Sciatic nerve (tissue), 2 donors: ENCODE measurements at regions not wholly inside any gene's neighbourhood (a gene's known extent, or its start where the extent isn't known, plus 50 kb on each side); places are given as distances from the start of the nearest gene placed in this dataset.

Experiments
- ATAC-seq: fragments of 200-7000 bp; cut with Tn5 transposase; one replicate; pipeline ENCODE4 v1.9.1; 2020; ENCODE audit warnings: mild to moderate bottlenecking, moderate library complexity
- DNase-seq: peaks from one replicate; pipeline ENCODE4 v3.0.0-alpha.2; 2020; ENCODE audit warnings: low spot score
- intact Hi-C: fragments of 100-400 bp; cut with DNase I; formaldehyde crosslinking; loops from one replicate; pipeline ENCODE4 v1.14.2; 2022
- donor health status: DM: no; HTN: no; CAD: no.
- donor health status: DM: no; HTN: no; CAD: no.

DNA sequence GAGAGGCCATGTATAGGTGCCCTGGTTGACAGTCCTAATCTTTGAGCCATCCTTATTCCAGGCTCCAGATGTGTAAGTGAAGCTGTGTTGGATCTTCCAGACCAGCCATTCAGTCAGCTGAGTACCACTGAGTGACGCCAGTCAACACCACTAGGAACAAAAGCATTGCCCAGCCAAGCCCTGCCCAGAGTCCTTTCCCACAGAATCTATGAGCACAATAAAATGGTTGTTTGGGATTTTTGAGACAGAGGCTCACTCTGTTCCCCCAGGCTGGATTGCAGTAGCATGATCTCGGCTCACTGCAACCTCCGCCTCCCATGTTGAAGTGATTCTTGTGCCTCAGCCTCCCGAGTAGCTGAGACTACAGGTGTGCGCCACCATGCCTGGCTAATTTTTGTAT, 262.5 kb downstream of the BCOR start:
- DNase-seq (no peak), ATAC-seq (no peak)
- intact Hi-C loops = no loop called here

GRCh38 chrX:39835776-39836175, 262.0 kb downstream of the BCOR start:
- ATAC-seq (no peak), DNase-seq (no peak)
- intact Hi-C loops = no loop called here

GRCh38 chrX:39836802-39837420, 260.8 kb downstream of the BCOR start:
- intact Hi-C loops = no loop called here
- DNase-seq (no peak), ATAC-seq (no peak)

DNA sequence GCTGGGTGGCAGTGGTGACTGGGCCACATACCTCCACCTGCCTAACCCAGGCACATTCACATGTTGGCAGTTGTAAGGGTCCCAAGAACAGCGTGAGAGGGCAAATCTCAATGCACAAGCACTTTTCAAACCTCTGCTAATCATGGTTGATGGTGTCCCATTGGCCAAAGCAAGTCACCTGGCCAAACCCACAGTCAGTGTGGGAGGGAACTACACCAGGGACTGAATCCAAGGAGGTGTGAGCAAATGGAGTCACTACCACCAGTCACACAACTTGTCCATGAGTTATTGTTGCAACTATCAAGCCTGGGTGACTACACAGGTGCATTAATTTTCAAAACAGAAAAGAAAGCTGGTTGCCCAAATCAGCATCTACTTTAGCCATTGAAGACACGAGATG, 260.1 kb downstream of the BCOR start:
- no peak for ATAC-seq
- DNase-seq = no peak
- intact Hi-C loops = no loop called here

GRCh38 chrX:39839371-39839770, 258.4 kb downstream of the BCOR start:
- intact Hi-C loops = no loop called here
- no peak for DNase-seq
- ATAC-seq = no peak

DNA sequence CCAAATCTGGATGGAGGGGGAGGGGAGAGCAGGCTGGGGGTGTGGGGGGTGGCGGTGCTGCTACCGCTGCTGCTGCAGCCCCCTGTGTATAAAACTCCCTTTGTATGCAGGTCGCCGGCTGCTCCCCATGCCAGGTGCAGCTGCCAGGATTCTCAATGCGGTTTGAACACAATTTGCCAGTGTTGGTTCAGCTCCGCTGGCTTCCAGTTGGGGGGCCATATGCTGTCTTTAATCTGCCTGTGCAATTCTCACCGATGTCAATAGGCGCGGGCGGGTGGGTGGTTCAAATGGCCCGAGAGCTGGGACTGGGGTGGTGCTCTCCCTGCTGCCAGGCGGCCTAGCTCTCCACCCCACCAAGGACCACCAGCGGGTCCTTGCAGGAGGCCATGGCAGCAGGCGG, 257.6 kb downstream of the BCOR start:
- DNase-seq = no peak
- no peak for ATAC-seq
- intact Hi-C loops = no loop called here

- ATAC-seq = no peak
- DNase-seq = no peak
- intact Hi-C loops = no loop called here
Measured at GRCh38 chrX:39840581-39841093, 257.1 kb downstream of the BCOR start.

GRCh38 chrX:39841604-39842003, 256.2 kb downstream of the BCOR start:
- intact Hi-C loops = no loop called here
- ATAC-seq (no peak), DNase-seq (no peak)

DNA sequence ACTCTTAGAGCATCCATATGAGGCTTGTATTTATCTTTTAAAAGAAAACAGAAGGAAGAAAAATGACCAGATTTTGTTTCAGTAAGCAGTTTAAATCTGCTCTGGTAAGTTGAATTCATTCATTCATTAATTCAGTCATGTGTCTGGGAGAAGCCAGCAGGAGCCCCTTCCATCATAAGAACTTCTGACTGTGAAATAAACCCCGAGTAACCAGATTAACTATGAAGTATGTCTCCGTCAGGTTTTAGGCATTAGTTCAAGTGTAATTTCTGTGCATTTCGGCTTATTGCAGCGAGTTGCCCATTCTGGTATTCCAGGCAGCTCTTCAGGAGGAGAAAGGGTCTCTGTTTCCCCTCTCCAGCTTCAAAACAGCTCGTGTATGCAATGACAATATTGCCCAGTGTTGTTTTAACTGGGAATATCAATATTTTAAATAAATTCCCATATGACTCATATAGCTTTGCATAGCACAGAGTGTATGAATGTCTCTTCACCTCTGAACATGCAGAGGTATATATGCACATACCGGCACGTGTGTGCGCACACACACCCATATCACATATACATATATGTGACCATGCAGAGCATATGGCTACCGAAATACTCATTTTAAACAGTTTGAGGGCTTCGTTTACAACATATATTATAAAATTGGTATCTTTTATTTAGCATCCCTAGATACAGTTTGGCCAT, 255.3 kb downstream of the BCOR start:
- intact Hi-C loops = no loop called here
- DNase-seq (no peak), ATAC-seq (no peak)

DNA sequence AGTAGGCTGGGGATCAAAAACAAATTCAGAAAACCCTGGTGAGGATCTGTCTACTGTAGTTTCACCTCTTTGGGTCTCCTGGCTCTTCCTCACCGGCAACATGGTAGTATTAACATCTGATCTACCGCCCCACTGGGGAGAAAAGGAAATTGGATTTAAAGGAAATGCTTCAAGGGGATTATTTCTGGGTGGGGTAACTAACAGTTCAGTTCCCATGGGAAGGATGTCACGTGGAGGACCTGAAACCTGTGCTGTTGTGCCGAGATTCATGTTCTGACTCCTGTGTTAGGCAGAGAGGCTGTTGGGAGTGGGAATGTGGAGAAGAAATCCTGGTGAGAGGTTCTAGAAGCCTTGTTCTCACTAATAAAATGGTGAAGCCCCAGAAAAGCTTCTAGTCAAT, 254.4 kb downstream of the BCOR start:
- DNase-seq (no peak), ATAC-seq (no peak)
- intact Hi-C loops = no loop called here

GRCh38 chrX:39845233-39845632, 252.5 kb downstream of the BCOR start:
- intact Hi-C loops = no loop called here
- ATAC-seq (no peak), DNase-seq (no peak)

DNA sequence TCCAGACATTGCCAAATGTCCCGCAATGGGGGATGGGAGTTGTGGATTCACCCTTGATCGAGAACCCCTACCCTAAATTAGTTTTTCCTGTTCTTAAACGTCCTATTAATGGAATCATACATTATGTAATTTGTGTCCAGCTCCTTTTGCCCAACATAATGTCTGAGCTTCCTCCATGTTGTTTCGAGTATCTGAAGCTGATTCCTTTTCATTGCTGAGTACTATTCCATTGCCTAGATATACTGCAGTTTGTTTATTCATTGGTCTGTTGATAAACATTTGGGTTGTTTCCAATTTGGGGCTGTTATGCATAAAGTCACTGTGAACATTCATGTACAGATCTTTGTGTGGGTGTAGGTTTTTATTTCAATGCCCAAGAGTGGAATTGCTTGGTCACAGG, 251.3 kb downstream of the BCOR start:
- intact Hi-C loops = no loop called here
- DNase-seq = no peak
- no peak for ATAC-seq

GRCh38 chrX:39848243-39848642, 249.5 kb downstream of the BCOR start:
- DNase-seq = no peak
- intact Hi-C loops = no loop called here
- peak; percentile 78 for ATAC-seq

- intact Hi-C loops = no loop called here
- no peak for DNase-seq
- peak; percentile 72 for ATAC-seq
Measured at GRCh38 chrX:39848900-39849299, 248.9 kb downstream of the BCOR start.

DNA sequence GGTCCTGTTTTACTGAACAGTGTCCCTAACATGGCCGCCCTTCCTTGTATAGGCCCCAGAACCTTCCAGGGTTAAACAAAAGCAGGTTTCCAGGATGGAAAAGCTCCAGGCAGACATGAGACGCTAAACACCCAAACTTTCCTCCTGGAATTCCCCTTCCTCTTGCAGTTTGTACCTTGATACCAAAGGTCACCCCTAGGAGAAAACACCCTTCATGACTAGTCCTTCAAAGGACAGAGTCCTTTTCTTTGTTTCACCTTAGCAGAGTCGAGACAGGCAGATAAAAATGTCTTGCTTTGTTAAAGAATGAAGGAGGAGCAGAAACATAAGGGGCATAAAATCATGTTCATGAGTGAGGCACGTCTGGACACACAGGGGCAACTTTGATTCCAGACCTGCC, 247.5 kb downstream of the BCOR start:
- no peak for DNase-seq
- ATAC-seq = no peak
- intact Hi-C loops = no loop called here

GRCh38 chrX:39850630-39851152, 247.1 kb downstream of the BCOR start:
- ATAC-seq (no peak), DNase-seq (no peak)

GRCh38 chrX:39851745-39852455, 245.9 kb downstream of the BCOR start:
- no peak for DNase-seq
- ATAC-seq = no peak
- intact Hi-C loops = no loop called here

More at GRCh38 chrX:39850630-39851152, 247.1 kb downstream of the BCOR start:
- intact Hi-C loops = no loop called here

DNA sequence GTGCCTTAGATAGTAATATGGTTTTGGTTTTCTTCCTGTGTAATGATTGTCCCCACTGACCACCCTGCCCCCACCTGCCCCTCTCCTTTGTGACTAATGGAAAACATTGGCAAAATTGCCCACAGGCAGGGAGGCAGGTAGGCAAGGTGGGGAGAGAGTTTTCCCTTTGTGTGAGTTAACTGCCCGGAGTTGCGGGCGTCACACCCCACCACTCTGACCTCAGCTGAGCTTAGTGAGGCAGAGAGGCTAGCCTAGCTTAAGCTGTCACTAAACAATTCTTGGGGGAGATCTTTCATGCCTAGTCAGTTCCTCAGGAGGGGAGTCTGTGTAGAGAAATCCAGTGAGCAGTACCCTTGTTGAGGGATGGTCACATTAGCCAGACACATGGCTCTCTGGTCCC, 245.3 kb downstream of the BCOR start:
- DNase-seq = no peak
- ATAC-seq = no peak
- intact Hi-C loops = no loop called here

DNA sequence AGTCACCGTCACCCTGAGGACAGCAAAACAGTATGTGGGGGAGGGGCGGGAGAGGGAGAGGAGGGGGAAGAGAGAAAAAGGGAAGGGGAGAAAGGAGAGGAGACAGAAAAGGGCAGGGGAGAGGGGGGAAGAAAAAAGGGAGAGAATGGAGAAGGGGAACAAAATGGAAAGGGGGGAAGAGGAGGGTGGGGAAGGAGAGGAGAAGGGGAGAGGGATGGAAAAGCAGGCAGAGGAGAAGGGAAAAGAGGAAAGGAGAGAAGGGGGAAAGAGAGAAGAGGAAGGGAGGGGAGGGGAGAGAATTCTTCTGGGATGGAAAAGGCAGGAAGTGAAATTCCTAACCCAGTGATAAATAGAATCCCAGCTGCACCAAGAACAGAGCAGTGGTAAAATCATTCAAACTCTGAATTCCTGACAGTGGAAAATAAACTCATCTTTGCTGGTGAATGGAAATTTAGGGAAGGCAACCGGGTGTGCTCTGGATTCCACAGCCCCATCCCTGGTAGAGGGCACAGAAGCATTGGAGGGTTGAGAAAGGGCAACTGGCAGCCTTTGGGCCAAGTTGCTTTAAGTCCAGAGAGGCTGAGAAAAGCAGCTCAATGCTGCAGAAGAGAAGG, 244.2 kb downstream of the BCOR start:
- intact Hi-C loops = no loop called here
- ATAC-seq (peak; percentile 6), DNase-seq (no peak)
